Forelimb muscle (tissue), 1 donor: ENCODE measurements at regions not wholly inside any gene's neighbourhood (a gene's known extent, or its start where the extent isn't known, plus 50 kb on each side); places are given as distances from the start of the nearest gene placed in this dataset.
"Not testable (repeated sequence)": the region's sequence is repeated elsewhere in the genome, so short reads cannot be mapped to it uniquely, and the experiment has no call there.

Source experiments
- DNase-seq: peaks from one replicate; pipeline ENCODE4 v3.0.0-alpha.2; 2013; ENCODE audit warnings: low read depth

- DNase-seq: no peak
Observed at GRCh38 chr7:155395176-155395797, 62.6 kb upstream of the EN2 start.

- no peak for DNase-seq
Observed at GRCh38 chr7:155396661-155397060, 61.3 kb upstream of the EN2 start.

GRCh38 chr7:155397758-155398714, 59.9 kb upstream of the EN2 start:
- DNase-seq: not testable (repeated sequence)

GRCh38 chr7:155398944-155399343, 59.0 kb upstream of the EN2 start:
- DNase-seq: no peak

- no peak for DNase-seq
Observed at GRCh38 chr7:155399577-155399976, 58.4 kb upstream of the EN2 start.

- no peak for DNase-seq
Observed at GRCh38 chr7:155401231-155401630, 56.7 kb upstream of the EN2 start.

GRCh38 chr7:155401884-155402283, 56.0 kb upstream of the EN2 start:
- DNase-seq: no peak

- no peak for DNase-seq
Observed at GRCh38 chr7:155402941-155403340, 55.0 kb upstream of the EN2 start.

- no peak for DNase-seq
Observed at GRCh38 chr7:155404976-155405375, 53.0 kb upstream of the EN2 start.

GRCh38 chr7:155405399-155406318, 52.3 kb upstream of the EN2 start:
- no peak for DNase-seq

GRCh38 chr7:155407799-155408198, 50.1 kb upstream of the EN2 start:
- no peak for DNase-seq
